ENCODE measurements at regions not wholly inside any gene's neighbourhood (a gene's known extent, or its start where the extent isn't known, plus 50 kb on each side); places are given as distances from the start of the nearest gene placed in this dataset.

DNA sequence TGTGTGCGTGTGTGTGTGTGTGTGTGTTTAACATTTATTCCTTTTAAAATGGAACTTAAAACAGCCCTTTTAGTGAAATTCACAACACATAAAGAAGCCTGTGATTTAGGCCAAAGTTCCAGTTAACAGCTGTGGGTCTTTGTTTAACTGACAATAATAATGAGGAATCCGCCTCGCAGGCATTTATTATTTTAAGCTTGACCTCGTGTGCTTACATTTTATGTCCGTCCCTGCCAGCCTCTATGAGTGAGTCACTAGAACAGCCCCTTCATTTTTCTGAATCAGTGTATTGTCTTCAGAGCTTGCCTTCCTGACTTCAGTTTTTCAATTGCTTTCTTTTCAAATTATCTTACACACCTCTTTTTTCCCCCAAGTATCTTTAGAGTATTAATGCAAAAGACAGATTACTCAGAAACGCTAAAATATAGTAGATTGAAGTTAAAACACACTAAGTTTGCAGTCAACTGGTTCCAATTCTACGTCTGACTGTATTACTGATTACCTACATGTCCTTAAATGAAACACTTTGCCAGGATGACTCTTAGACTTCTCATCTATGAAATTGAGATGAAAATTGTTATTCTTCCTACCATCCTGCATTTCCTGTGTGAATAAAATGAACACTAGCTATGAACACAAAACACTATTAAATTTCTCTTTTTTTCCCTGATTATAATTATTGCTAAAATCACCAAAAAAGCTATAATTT is 319.6 kb upstream of the HS3ST1 start (continued):
- TF ChIP-seq ZNF274 (IDR thresholded peaks at IDR 0.05; ENCODE audit: low read depth, low read length) (no peak), POLR2AphosphoS5 (IDR thresholded peaks at IDR 0.05; ENCODE audit: low read depth, low read length) (no peak), EGR1 (IDR thresholded peaks at IDR 0.05; ENCODE audit: low read depth) (no peak), SIN3A (IDR thresholded peaks at IDR 0.05; ENCODE audit: low read depth) (no peak)

DNA sequence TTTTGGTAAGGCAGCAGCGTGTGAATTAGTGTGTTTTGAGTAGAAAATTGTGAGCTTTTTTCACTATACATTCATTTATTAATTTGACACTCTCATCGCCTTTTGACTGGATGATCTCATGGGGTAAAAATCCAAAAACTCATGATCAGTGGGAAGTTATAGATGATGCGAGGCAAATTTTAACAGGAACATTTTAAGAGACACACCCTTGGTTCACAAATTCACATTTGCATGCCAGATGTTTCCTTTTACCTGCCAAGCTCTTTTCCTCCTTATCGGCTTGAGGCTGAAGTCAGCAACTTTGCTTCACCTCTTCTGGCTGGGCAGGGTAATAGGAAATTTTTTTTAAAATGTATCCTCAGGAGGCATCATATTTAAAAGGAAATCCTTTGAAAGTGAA is 318.0 kb upstream of the HS3ST1 start:
- ChIA-PET RAD21 (ENCODE audit: low non-redundant PET in 1 of 2, low total read pairs in 2 of 2, uncharacterized antibody in 2 of 2, unreplicated experiment in 2 of 2) (no interaction called here), CTCF (no interaction called here), POLR2A (no interaction called here)
- no TSS peak for BruUV-seq (replicated peaks)
- Histone ChIP-seq H3K36me3 (ENCODE audit: control insufficient read depth in 1 of 2, insufficient read depth in 2 of 2, low read length in 2 of 2) (no peaks in the 10 kb centered on the region), H3K79me2 (ENCODE audit: insufficient read depth, low read length) (no peaks in the 10 kb centered on the region), H3K9me3 (ENCODE audit: control insufficient read depth in 1 of 2, insufficient read depth in 1 of 2, low read depth in 1 of 2, low read length in 2 of 2) (no peaks in the 10 kb centered on the region), H3K27ac (ENCODE audit: low read depth, low read length) (no peak overlapping the region), H3K4me1 (ENCODE audit: control insufficient read depth in 1 of 2, insufficient read depth in 2 of 2, low read length in 2 of 2) (peaks cover 42 to 63% of the 10 kb centered on the region in 2 experiments), H3K9ac (ENCODE audit: low read length) (peak overlapping the region; percentile 10; the same call in 1 of the 2 replicates), H3K4me2 (ENCODE audit: low read length) (no peak overlapping the region), H3K27me3 (ENCODE audit: insufficient read depth, low read length) (no peaks in the 10 kb centered on the region), H3K4me3 (replicated peaks in 1 of 2; ENCODE audit: low read depth in 1 of 2, low read length in 2 of 2) (no peak overlapping the region), H4K20me1 (ENCODE audit: insufficient read depth) (no peaks in the 10 kb centered on the region), H2AFZ (ENCODE audit: low read depth, low read length, poor library complexity, severe bottlenecking) (no peak overlapping the region), H3K9me2 (ENCODE audit: insufficient read depth) (no peaks in the 10 kb centered on the region)
- ATAC-seq (no peak), DNase-seq (ENCODE audit: low read depth, low spot score) (no peak)
- intact Hi-C loops (cut with micrococcal nuclease), result no loop called here
- TF ChIP-seq, protein P1, sequence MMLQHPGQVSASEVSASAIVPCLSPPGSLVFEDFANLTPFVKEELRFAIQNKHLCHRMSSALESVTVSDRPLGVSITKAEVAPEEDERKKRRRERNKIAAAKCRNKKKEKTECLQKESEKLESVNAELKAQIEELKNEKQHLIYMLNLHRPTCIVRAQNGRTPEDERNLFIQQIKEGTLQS (IDR thresholded peaks at IDR 0.05), result no peak
- no peak for TF ChIP-seq FOSL1 (IDR thresholded peaks at IDR 0.05; ENCODE audit: low read depth)
- TF ChIP-seq, protein P2, sequence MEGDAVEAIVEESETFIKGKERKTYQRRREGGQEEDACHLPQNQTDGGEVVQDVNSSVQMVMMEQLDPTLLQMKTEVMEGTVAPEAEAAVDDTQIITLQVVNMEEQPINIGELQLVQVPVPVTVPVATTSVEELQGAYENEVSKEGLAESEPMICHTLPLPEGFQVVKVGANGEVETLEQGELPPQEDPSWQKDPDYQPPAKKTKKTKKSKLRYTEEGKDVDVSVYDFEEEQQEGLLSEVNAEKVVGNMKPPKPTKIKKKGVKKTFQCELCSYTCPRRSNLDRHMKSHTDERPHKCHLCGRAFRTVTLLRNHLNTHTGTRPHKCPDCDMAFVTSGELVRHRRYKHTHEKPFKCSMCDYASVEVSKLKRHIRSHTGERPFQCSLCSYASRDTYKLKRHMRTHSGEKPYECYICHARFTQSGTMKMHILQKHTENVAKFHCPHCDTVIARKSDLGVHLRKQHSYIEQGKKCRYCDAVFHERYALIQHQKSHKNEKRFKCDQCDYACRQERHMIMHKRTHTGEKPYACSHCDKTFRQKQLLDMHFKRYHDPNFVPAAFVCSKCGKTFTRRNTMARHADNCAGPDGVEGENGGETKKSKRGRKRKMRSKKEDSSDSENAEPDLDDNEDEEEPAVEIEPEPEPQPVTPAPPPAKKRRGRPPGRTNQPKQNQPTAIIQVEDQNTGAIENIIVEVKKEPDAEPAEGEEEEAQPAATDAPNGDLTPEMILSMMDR (IDR thresholded peaks at IDR 0.05 in 2 of 3, conservative IDR thresholded peaks at IDR 0.05 in 1 of 3; ENCODE audit: borderline replicate concordance in 1 of 3, insufficient read depth in 1 of 3, low read depth in 2 of 3, low read length in 2 of 3), result no peak
- TF ChIP-seq EGR1 (IDR thresholded peaks at IDR 0.05; ENCODE audit: low read depth), result no peak
- TF ChIP-seq ZFX (IDR thresholded peaks at IDR 0.05), result no peak
- no peak for TF ChIP-seq ZNF274 (IDR thresholded peaks at IDR 0.05; ENCODE audit: low read depth, low read length)
- no peak for TF ChIP-seq CEBPB (IDR thresholded peaks at IDR 0.05; ENCODE audit: low read depth)
- TF ChIP-seq SIN3A (IDR thresholded peaks at IDR 0.05; ENCODE audit: low read depth), result no peak
- TF ChIP-seq, protein P3, sequence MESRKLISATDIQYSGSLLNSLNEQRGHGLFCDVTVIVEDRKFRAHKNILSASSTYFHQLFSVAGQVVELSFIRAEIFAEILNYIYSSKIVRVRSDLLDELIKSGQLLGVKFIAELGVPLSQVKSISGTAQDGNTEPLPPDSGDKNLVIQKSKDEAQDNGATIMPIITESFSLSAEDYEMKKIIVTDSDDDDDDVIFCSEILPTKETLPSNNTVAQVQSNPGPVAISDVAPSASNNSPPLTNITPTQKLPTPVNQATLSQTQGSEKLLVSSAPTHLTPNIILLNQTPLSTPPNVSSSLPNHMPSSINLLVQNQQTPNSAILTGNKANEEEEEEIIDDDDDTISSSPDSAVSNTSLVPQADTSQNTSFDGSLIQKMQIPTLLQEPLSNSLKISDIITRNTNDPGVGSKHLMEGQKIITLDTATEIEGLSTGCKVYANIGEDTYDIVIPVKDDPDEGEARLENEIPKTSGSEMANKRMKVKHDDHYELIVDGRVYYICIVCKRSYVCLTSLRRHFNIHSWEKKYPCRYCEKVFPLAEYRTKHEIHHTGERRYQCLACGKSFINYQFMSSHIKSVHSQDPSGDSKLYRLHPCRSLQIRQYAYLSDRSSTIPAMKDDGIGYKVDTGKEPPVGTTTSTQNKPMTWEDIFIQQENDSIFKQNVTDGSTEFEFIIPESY (IDR thresholded peaks at IDR 0.05; ENCODE audit: extremely low read depth, insufficient replicate concordance, low read length), result no peak
- no peak for TF ChIP-seq EZH2 (IDR thresholded peaks at IDR 0.05)
- TF ChIP-seq POLR2A (IDR thresholded peaks at IDR 0.05; ENCODE audit: borderline replicate concordance, extremely low read depth, insufficient read depth, insufficient read length), result no peak
- no peak for TF ChIP-seq SRF (IDR thresholded peaks at IDR 0.05; ENCODE audit: low read depth)
- no peak for TF ChIP-seq YY1 (IDR thresholded peaks at IDR 0.05; ENCODE audit: extremely low read depth, insufficient replicate concordance, low read depth, low read length)
- TF ChIP-seq ELF1 (IDR thresholded peaks at IDR 0.05; ENCODE audit: borderline replicate concordance, low read depth), result no peak
- TF ChIP-seq SP1 (IDR thresholded peaks at IDR 0.05; ENCODE audit: low read depth), result no peak
- TF ChIP-seq, protein P4, sequence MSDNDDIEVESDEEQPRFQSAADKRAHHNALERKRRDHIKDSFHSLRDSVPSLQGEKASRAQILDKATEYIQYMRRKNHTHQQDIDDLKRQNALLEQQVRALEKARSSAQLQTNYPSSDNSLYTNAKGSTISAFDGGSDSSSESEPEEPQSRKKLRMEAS (IDR thresholded peaks at IDR 0.05), result no peak
- TF ChIP-seq, protein P5, sequence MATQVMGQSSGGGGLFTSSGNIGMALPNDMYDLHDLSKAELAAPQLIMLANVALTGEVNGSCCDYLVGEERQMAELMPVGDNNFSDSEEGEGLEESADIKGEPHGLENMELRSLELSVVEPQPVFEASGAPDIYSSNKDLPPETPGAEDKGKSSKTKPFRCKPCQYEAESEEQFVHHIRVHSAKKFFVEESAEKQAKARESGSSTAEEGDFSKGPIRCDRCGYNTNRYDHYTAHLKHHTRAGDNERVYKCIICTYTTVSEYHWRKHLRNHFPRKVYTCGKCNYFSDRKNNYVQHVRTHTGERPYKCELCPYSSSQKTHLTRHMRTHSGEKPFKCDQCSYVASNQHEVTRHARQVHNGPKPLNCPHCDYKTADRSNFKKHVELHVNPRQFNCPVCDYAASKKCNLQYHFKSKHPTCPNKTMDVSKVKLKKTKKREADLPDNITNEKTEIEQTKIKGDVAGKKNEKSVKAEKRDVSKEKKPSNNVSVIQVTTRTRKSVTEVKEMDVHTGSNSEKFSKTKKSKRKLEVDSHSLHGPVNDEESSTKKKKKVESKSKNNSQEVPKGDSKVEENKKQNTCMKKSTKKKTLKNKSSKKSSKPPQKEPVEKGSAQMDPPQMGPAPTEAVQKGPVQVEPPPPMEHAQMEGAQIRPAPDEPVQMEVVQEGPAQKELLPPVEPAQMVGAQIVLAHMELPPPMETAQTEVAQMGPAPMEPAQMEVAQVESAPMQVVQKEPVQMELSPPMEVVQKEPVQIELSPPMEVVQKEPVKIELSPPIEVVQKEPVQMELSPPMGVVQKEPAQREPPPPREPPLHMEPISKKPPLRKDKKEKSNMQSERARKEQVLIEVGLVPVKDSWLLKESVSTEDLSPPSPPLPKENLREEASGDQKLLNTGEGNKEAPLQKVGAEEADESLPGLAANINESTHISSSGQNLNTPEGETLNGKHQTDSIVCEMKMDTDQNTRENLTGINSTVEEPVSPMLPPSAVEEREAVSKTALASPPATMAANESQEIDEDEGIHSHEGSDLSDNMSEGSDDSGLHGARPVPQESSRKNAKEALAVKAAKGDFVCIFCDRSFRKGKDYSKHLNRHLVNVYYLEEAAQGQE (IDR thresholded peaks at IDR 0.05; ENCODE audit: low read depth), result no peak
